LNCAP (cell line): ENCODE measurements at regions not wholly inside any gene's neighbourhood (a gene's known extent, or its start where the extent isn't known, plus 50 kb on each side); places are given as distances from the start of the nearest gene placed in this dataset.

Source experiments
- CTCF ChIP-seq: fragments of 450-650 bp; IDR thresholded peaks from 2 replicates; pipeline ENCODE4 v1.5.1; 2017; ENCODE audit warnings: mild to moderate bottlenecking

- no peak for TF ChIP-seq CTCF
Measured at GRCh38 chr10:128969551-128969950, 497.5 kb upstream of the MGMT start.

- no peak for TF ChIP-seq CTCF
Measured at GRCh38 chr10:128971374-128972035, 495.5 kb upstream of the MGMT start.

GRCh38 chr10:128972036-128972405 is 495.0 kb upstream of the MGMT start:
- no peak for TF ChIP-seq CTCF

GRCh38 chr10:128973221-128973620 is 493.8 kb upstream of the MGMT start:
- no peak for TF ChIP-seq CTCF

- no peak for TF ChIP-seq CTCF
Measured at GRCh38 chr10:128976856-128977255, 490.2 kb upstream of the MGMT start.

GRCh38 chr10:128978211-128978610 is 488.8 kb upstream of the MGMT start:
- TF ChIP-seq CTCF, result no peak

- TF ChIP-seq CTCF, result no peak
Measured at GRCh38 chr10:128979405-128979804, 487.6 kb upstream of the MGMT start.

GRCh38 chr10:128981251-128981650 is 485.8 kb upstream of the MGMT start:
- no peak for TF ChIP-seq CTCF
